Endothelial cell of umbilical vein (primary cell): ENCODE measurements at regions not wholly inside any gene's neighbourhood (a gene's known extent, or its start where the extent isn't known, plus 50 kb on each side); places are given as distances from the start of the nearest gene placed in this dataset.

Source experiments
- BruUV-seq: library from RNA; stranded (reverse); fragments of 400-500 nt; replicated peaks from 2 replicates; lab custom pipeline; 2021; lab: Mats Ljungman, UMichigan
- CTCF ChIA-PET: fragments of 300-600, 350-600 bp; sonication (Branson Sonifier 250); formaldehyde crosslinking; loops from one replicate; lab custom pipeline; 2021; ENCODE audit warnings: antibody characterized with exemption, inconsistent platforms; lab: Charles Lee
- POLR2A ChIA-PET: fragments of 300-600, 350-600 bp; sonication (Branson Sonifier 250); formaldehyde crosslinking; loops from one replicate; lab custom pipeline; 2021; ENCODE audit warnings: antibody characterized with exemption, inconsistent platforms; lab: Charles Lee
- DNase-seq: peaks from one replicate; pipeline ENCODE4 v3.0.0-alpha.2; 2011; ENCODE audit warnings: low read depth, low spot score
- FAIRE-seq: peaks from 2 replicates; lab custom pipeline; 2011; peaks lifted over from hg19 to GRCh38; lab: Jason Lieb, UNC
- H2AFZ ChIP-seq: 2 replicates; pipeline ENCODE4 v1.6.0; 2012; ENCODE audit warnings: low read depth, low read length, control low read depth, inconsistent platforms
- H3K27ac ChIP-seq: 2 replicates; pipeline ENCODE4 v1.5.1; 2011; ENCODE audit warnings: low read depth, mild to moderate bottlenecking, control low read depth, low read length, moderate library complexity; ENCODE audit not compliant: insufficient read depth
- H3K27me3 ChIP-seq, 2 experiments: 2 replicates each; pipeline versions ENCODE4 v1.6.0 to v1.6.1; 2011; ENCODE audit warnings: low read length in 2 of 2, mixed read lengths in 1 of 2; ENCODE audit not compliant: control insufficient read depth in 2 of 2, insufficient read depth in 2 of 2
- H3K36me3 ChIP-seq, 2 experiments: 2 replicates in 1 of 2; 3 replicates in 1 of 2; pipeline ENCODE4 v1.5.1; 2011; ENCODE audit warnings: low read length in 2 of 2, mild to moderate bottlenecking in 1 of 2, moderate library complexity in 1 of 2; ENCODE audit not compliant: control insufficient read depth in 2 of 2, insufficient read depth in 2 of 2; ENCODE audit errors: extremely low read depth in 1 of 2
- H3K4me1 ChIP-seq: 3 replicates; pipeline ENCODE4 v1.5.1; 2011; ENCODE audit warnings: mild to moderate bottlenecking, low read length; ENCODE audit not compliant: control insufficient read depth, insufficient read depth; ENCODE audit errors: extremely low read depth
- H3K4me2 ChIP-seq: 2 replicates; pipeline ENCODE4 v1.6.1; 2011; ENCODE audit warnings: low read length, control low read depth, mixed read lengths; ENCODE audit not compliant: insufficient read depth
- H3K4me3 ChIP-seq, 3 experiments: fragments of 200-600 bp in 1 of 3; sonication (generic), shearing (Covaris generic) in 1 of 3; replicated peaks in 1 of 3; 2 replicates each; pipeline ENCODE4 v1.5.1; 2011 to 2016; ENCODE audit warnings: control low read depth in 3 of 3, low read length in 3 of 3, mild to moderate bottlenecking in 2 of 3, inconsistent platforms in 1 of 3, low read depth in 1 of 3, moderate library complexity in 1 of 3; ENCODE audit not compliant: insufficient read depth in 1 of 3
- H3K79me2 ChIP-seq: 2 replicates; pipeline ENCODE4 v1.6.0; 2012; ENCODE audit warnings: low read length, inconsistent platforms; ENCODE audit not compliant: control insufficient read depth, insufficient read depth
- H3K9ac ChIP-seq: replicated peaks from 2 replicates; pipeline ENCODE3; 2011; ENCODE audit warnings: low read length, control low read depth; ENCODE audit not compliant: insufficient read depth; ENCODE audit errors: extremely low read depth
- H3K9me1 ChIP-seq: replicated peaks from 3 replicates; pipeline ENCODE4 v1.6.0; 2011; ENCODE audit warnings: mild to moderate bottlenecking, low read length; ENCODE audit not compliant: control insufficient read depth, insufficient read depth; ENCODE audit errors: extremely low read depth
- H3K9me3 ChIP-seq: replicated peaks from 2 replicates; pipeline ENCODE4 v1.5.1; 2012; ENCODE audit warnings: low read length, inconsistent platforms; ENCODE audit not compliant: control insufficient read depth, insufficient read depth
- H4K20me1 ChIP-seq: replicated peaks from 2 replicates; pipeline ENCODE3; 2011; ENCODE audit warnings: mild to moderate bottlenecking, low read length; ENCODE audit not compliant: control insufficient read depth, insufficient read depth; ENCODE audit errors: extremely low read depth
- CTCF ChIP-seq, 2 donors: IDR thresholded peaks; 1 replicate in 1 of 2; 2 replicates in 1 of 2; pipeline ENCODE4 v1.5.1; 2011; ENCODE audit warnings: low read length in 2 of 2, mild to moderate bottlenecking in 2 of 2, moderate library complexity in 2 of 2, control low read depth in 1 of 2, inconsistent platforms in 1 of 2, low read depth in 1 of 2; ENCODE audit not compliant: insufficient read depth in 1 of 2; ENCODE audit errors: extremely low read depth in 1 of 2
- EZH2 ChIP-seq: IDR thresholded peaks from 2 replicates; pipeline ENCODE4 v1.6.1; 2012; ENCODE audit warnings: borderline replicate concordance, low read depth, mild to moderate bottlenecking, moderate library complexity, low read length, inconsistent platforms; ENCODE audit not compliant: severe bottlenecking
- FOS ChIP-seq: IDR thresholded peaks from 2 replicates; pipeline ENCODE4 v1.6.1; 2011; ENCODE audit warnings: mild to moderate bottlenecking, low read length, moderate library complexity, borderline replicate concordance; ENCODE audit not compliant: insufficient read depth
- GATA2 ChIP-seq: IDR thresholded peaks from 2 replicates; pipeline ENCODE4 v1.7.0; 2011; ENCODE audit warnings: low read depth, mild to moderate bottlenecking, moderate library complexity, mixed read lengths, low read length; ENCODE audit not compliant: insufficient read length, insufficient read depth
- JUN ChIP-seq: IDR thresholded peaks from 2 replicates; pipeline ENCODE4 v1.6.1; 2011; ENCODE audit warnings: borderline replicate concordance, low read depth; ENCODE audit not compliant: insufficient read length, insufficient read depth
- MYC ChIP-seq: IDR thresholded peaks from one replicate; pipeline ENCODE4 v1.6.1; 2011; ENCODE audit warnings: mild to moderate bottlenecking, low read depth, low read length
- POLR2A ChIP-seq: IDR thresholded peaks from 2 replicates; pipeline ENCODE4 v1.6.1; 2012; ENCODE audit warnings: low read depth, mild to moderate bottlenecking, control low read depth, low read length
- POLR2AphosphoS5 ChIP-seq: IDR thresholded peaks from 2 replicates; pipeline ENCODE4 v1.6.1; 2012; ENCODE audit warnings: low read depth, mild to moderate bottlenecking, control low read depth, low read length, moderate library complexity; ENCODE audit not compliant: insufficient read depth
- dilution Hi-C: fragments of 300-500 bp; cut with MboI; formaldehyde crosslinking; loops from one replicate; pipeline ENCODE4 v1.15.0; 2019; ENCODE audit warnings: low sequenced_read_pairs; ENCODE audit not compliant: extremely low pct_ligation_motif_present
- intact Hi-C: fragments of 100-400 bp; cut with micrococcal nuclease; formaldehyde crosslinking; loops from one replicate; pipeline ENCODE4 v1.10.0; 2022
- TF ChIP-seq, protein P1 (sequence below): IDR thresholded peaks from 2 replicates; pipeline ENCODE4 v1.6.1; 2011; ENCODE audit not compliant: insufficient read depth, insufficient read length

GRCh38 chr1:55965981-55966461 is 613.3 kb downstream of the PLPP3 start:
- no peak overlapping the region for H3K4me3 ChIP-seq
- DNase-seq (no peak), FAIRE-seq (no peak)
- no TSS peak for BruUV-seq
- ChIA-PET POLR2A (no interaction called here), CTCF (interaction anchor here (0.8 to 1.2 kb wide), 2 partner anchors 11 to 23 kb away, joined by 3 read pairs; no protein-coding TSS in a partner anchor)
- no peaks in the 10 kb centered on the region for H3K9me1 ChIP-seq
- H3K79me2 ChIP-seq = no peaks in the 10 kb centered on the region
- no peak for TF ChIP-seq POLR2A
- TF ChIP-seq JUN = no peak
- TF ChIP-seq CTCF (IDR thresholded peaks at IDR 0.05; ENCODE audit: extremely low read depth in 1 of 2, insufficient read depth in 1 of 2, low read depth in 1 of 2, low read length in 2 of 2) = no peak
- TF ChIP-seq EZH2 = no peak
- TF ChIP-seq, protein P1, sequence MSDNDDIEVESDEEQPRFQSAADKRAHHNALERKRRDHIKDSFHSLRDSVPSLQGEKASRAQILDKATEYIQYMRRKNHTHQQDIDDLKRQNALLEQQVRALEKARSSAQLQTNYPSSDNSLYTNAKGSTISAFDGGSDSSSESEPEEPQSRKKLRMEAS = no peak
- no peak for TF ChIP-seq GATA2
- no peak for TF ChIP-seq MYC
- no peak for TF ChIP-seq POLR2AphosphoS5
- TF ChIP-seq FOS = no peak
- H2AFZ ChIP-seq = no peak overlapping the region
- intact Hi-C loops = no loop called here
- no peaks in the 10 kb centered on the region for H3K27me3 ChIP-seq
- no peak overlapping the region for H3K27ac ChIP-seq
- no peak overlapping the region for H3K9ac ChIP-seq
- dilution Hi-C loops = no loop called here
- no peaks in the 10 kb centered on the region for H3K36me3 ChIP-seq
- no peaks in the 10 kb centered on the region for H4K20me1 ChIP-seq
- H3K4me2 ChIP-seq = no peak overlapping the region
- H3K9me3 ChIP-seq = no peaks in the 10 kb centered on the region
- no peaks in the 10 kb centered on the region for H3K4me1 ChIP-seq
